Activated B cell treated with CpG ODN at 0.5 μM for 24 hours (primary cell): ENCODE measurements at regions not wholly inside any gene's neighbourhood (a gene's known extent, or its start where the extent isn't known, plus 50 kb on each side); places are given as distances from the start of the nearest gene placed in this dataset.

ENCODE experiments used
- ATAC-seq: fragments of 200-7000 bp; cut with Tn5 transposase; one replicate; pipeline ENCODE4 v1.10.0; 2021; ENCODE audit warnings: low read depth, mild to moderate bottlenecking, moderate library complexity
- CTCF ChIA-PET: fragments of 350-600 bp; sonication (Branson Sonifier 250); formaldehyde crosslinking; loops from one replicate; lab custom pipeline; 2021; ENCODE audit warnings: antibody characterized with exemption; lab: Charles Lee
- POLR2A ChIA-PET: fragments of 350-600 bp; sonication (Branson Sonifier 250); formaldehyde crosslinking; loops from one replicate; lab custom pipeline; 2021; ENCODE audit warnings: antibody characterized with exemption; lab: Charles Lee
- DNase-seq: peaks from one replicate; pipeline ENCODE4 v3.0.0; 2022
- H3K27ac Mint-ChIP-seq: one replicate; pipeline ENCODE4 v1.8.0; 2020; ENCODE audit warnings: mixed read lengths
- H3K27me3 Mint-ChIP-seq: one replicate; pipeline ENCODE4 v1.8.0; 2021; ENCODE audit warnings: mixed read lengths
- H3K36me3 Mint-ChIP-seq: one replicate; pipeline ENCODE4 v1.8.0; 2021; ENCODE audit warnings: low read depth, mixed read lengths
- H3K4me1 Mint-ChIP-seq: one replicate; pipeline ENCODE4 v1.8.0; 2021; ENCODE audit warnings: mixed read lengths
- H3K4me3 Mint-ChIP-seq: one replicate; pipeline ENCODE4 v1.8.0; 2020; ENCODE audit warnings: mild to moderate bottlenecking, mixed read lengths
- H3K9me3 Mint-ChIP-seq: one replicate; pipeline ENCODE4 v1.8.0; 2020; ENCODE audit warnings: mixed read lengths
- intact Hi-C: fragments of 100-400 bp; cut with micrococcal nuclease; formaldehyde crosslinking; loops from one replicate; pipeline ENCODE4 v1.15.1; 2024
- TF ChIP-seq, protein P1 (sequence below): fragments of 200-600 bp; IDR thresholded peaks from one replicate; pipeline ENCODE4 v1.8.0; 2022; ENCODE audit warnings: antibody characterized with exemption, mild to moderate bottlenecking

DNA sequence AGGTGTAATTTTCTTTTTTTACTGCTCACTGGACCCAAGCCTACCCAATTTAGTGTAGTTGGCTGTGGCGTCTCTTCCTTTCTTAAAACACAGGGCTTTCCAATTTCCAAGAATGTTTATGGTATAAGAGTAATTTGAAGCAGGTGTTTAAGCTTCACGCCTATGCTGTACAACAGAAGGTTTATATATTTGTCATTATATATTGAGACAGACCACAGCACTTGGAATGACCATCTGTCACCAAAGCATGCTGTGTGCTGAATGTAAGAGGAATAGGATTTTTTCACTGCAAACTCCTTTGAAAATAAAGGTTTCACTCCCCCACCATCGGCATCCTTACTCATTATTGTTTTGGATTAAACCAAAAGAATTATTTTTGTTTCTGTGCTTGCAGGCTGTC lies 325.7 kb downstream of the OTOL1 start:
- TF ChIP-seq, protein P1, sequence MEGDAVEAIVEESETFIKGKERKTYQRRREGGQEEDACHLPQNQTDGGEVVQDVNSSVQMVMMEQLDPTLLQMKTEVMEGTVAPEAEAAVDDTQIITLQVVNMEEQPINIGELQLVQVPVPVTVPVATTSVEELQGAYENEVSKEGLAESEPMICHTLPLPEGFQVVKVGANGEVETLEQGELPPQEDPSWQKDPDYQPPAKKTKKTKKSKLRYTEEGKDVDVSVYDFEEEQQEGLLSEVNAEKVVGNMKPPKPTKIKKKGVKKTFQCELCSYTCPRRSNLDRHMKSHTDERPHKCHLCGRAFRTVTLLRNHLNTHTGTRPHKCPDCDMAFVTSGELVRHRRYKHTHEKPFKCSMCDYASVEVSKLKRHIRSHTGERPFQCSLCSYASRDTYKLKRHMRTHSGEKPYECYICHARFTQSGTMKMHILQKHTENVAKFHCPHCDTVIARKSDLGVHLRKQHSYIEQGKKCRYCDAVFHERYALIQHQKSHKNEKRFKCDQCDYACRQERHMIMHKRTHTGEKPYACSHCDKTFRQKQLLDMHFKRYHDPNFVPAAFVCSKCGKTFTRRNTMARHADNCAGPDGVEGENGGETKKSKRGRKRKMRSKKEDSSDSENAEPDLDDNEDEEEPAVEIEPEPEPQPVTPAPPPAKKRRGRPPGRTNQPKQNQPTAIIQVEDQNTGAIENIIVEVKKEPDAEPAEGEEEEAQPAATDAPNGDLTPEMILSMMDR = no peak
- no peaks in the 10 kb centered on the region for H3K27me3 Mint-ChIP-seq
- H3K4me1 Mint-ChIP-seq = no peaks in the 10 kb centered on the region
- CTCF ChIA-PET = no interaction called here
- H3K4me3 Mint-ChIP-seq = no peak overlapping the region
- ATAC-seq (no peak), DNase-seq (no peak)
- POLR2A ChIA-PET = no interaction called here
- peaks cover 4% of the 10 kb centered on the region for H3K9me3 Mint-ChIP-seq
- no peaks in the 10 kb centered on the region for H3K36me3 Mint-ChIP-seq
- intact Hi-C loops = no loop called here
- H3K27ac Mint-ChIP-seq = no peak overlapping the region

DNA sequence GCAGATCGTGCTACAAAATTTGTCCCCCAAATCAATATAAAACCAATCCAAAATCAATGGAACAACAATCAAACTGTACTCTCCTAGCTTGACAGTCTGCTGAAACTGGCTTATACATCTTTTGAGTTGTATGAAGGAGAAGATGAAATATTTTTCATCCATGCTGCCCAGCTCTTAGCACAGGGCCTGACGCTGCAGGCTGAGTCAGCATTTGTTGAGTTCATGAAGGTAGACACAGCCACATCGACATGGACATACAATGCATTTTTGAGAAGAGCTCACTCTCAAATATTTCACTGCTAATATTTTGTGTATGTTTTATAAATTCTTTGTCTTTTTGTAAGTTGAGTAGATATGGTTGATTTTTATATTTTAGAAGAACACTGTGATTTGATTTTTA lies 327.3 kb downstream of the OTOL1 start:
- no peaks in the 10 kb centered on the region for H3K36me3 Mint-ChIP-seq
- no peak for ATAC-seq
- no peak overlapping the region for H3K27ac Mint-ChIP-seq

DNA sequence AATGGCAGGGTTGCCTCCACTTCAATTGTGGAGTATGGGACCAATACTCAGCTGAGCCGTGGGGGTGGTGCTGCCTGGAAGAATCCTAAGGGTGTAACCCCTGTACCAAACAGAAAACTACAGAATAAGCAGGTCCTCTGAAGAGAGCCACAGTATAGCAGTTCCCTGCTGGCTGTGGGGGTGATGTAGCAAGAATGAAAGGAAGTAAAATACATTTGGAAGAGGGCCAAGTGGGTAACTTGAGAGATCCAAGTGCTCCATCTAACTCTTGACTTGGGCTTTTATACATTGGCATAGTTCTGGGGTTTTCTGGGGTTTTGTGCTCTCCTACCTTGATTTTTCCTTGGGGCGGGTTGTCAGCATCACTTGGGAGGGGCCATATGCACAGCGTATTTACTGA lies 341.4 kb downstream of the OTOL1 start:
- ChIA-PET CTCF (no interaction called here), POLR2A (no interaction called here)
- TF ChIP-seq, protein P1 = no peak
- Mint-ChIP-seq H3K27me3 (no peaks in the 10 kb centered on the region), H3K27ac (no peak overlapping the region), H3K9me3 (no peaks in the 10 kb centered on the region), H3K36me3 (no peaks in the 10 kb centered on the region), H3K4me1 (no peaks in the 10 kb centered on the region), H3K4me3 (no peak overlapping the region)
- intact Hi-C loops = no loop called here
- DNase-seq (no peak), ATAC-seq (no peak)

More for the DNA sequence above, 327.3 kb downstream of the OTOL1 start:
- H3K9me3 Mint-ChIP-seq = peaks cover 4% of the 10 kb centered on the region
- DNase-seq = no peak
- H3K27me3 Mint-ChIP-seq = no peaks in the 10 kb centered on the region
- H3K4me3 Mint-ChIP-seq = no peak overlapping the region
- TF ChIP-seq, protein P1 = no peak
- ChIA-PET CTCF (no interaction called here), POLR2A (no interaction called here)
- no peaks in the 10 kb centered on the region for H3K4me1 Mint-ChIP-seq
- intact Hi-C loops = no loop called here

DNA sequence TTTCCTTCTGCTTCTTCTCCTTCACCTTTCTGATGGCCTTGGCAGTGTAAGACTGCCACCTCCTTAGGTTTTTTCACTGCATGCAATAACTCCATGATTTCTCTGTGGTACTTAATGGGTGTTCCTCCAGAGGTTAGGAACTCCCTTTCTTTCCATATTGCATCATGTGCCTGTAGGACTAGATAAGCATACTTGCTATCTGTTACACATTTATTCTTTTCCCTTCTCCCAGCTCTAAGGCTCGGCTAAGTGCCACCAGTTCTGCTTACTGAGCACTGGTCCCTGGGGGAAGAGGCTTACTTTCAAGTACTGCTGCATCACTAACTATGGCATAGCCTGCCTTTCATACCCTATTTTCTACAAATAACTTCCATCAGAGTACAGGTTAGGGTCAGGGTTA lies 351.8 kb downstream of the OTOL1 start:
- POLR2A ChIA-PET = no interaction called here
- ATAC-seq (no peak), DNase-seq (no peak)
- intact Hi-C loops = no loop called here
- Mint-ChIP-seq H3K4me3 (no peak overlapping the region), H3K4me1 (no peaks in the 10 kb centered on the region), H3K27me3 (no peaks in the 10 kb centered on the region), H3K27ac (no peak overlapping the region), H3K36me3 (no peaks in the 10 kb centered on the region), H3K9me3 (no peaks in the 10 kb centered on the region)
- TF ChIP-seq, protein P1 = no peak
- CTCF ChIA-PET = no interaction called here

DNA sequence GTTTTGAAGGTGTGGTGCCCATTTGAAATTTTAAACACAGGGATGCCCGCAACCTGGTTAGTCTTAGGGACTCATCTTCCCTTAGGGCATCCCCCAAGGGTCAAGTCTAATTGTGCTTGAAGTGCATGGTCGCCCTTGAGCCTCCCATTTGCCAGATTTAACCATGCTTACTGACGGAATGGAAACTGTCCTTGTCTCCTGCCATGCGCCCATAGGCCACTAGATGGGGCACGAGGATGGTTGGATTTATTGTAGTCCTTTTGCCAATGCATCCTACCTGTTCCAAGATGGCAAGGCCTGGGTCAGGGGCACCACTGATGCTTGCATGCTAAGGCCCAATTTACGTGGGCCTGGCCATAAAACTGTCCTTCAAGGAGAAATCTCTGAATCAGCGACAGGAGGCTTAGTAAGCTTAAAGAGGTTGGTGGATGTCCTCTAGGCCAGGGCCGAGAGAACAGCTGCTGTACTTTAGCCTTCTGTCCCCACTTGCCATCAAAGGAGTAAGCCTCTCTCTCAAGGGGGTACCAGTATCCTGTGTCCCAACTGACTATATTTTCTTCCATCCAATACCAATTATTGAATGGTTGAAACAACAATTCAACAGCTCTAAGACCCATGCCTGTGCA lies 355.4 kb downstream of the OTOL1 start:
- CTCF ChIA-PET = no interaction called here
- Mint-ChIP-seq H3K4me1 (no peaks in the 10 kb centered on the region), H3K27ac (no peak overlapping the region), H3K4me3 (no peak overlapping the region), H3K36me3 (no peaks in the 10 kb centered on the region), H3K27me3 (no peaks in the 10 kb centered on the region), H3K9me3 (no peaks in the 10 kb centered on the region)
- DNase-seq (no peak), ATAC-seq (no peak)
- POLR2A ChIA-PET = no interaction called here
- intact Hi-C loops = no loop called here
- TF ChIP-seq, protein P1 = no peak
